DOHH2 (cell line): ENCODE measurements at regions not wholly inside any gene's neighbourhood (a gene's known extent, or its start where the extent isn't known, plus 50 kb on each side); places are given as distances from the start of the nearest gene placed in this dataset.
A peak's percentile ranks its signal among the peaks of the same experiment; 100 is the strongest.
"Not testable (repeated sequence)": the region's sequence is repeated elsewhere in the genome, so short reads cannot be mapped to it uniquely, and the experiment has no call there.

ENCODE experiments used
- H3F3A ChIP-seq: fragments of 200-600 bp; sonication (generic), shearing (Covaris generic); 2 replicates; pipeline ENCODE4 v1.6.0; 2016; ENCODE audit warnings: antibody characterized with exemption, mild to moderate bottlenecking; ENCODE audit not compliant: control insufficient read depth, insufficient read depth
- H3K27ac ChIP-seq: fragments of 200-600 bp; sonication (generic); 2 replicates; pipeline ENCODE4 v1.5.1; 2014; ENCODE audit warnings: low read depth, mild to moderate bottlenecking, low read length, moderate library complexity
- H3K27me3 ChIP-seq: fragments of 200-600 bp; sonication (generic); 2 replicates; pipeline ENCODE4 v1.6.1; 2014; ENCODE audit warnings: mild to moderate bottlenecking, low read length, mixed read lengths; ENCODE audit not compliant: control insufficient read depth
- H3K36me3 ChIP-seq: fragments of 200-600 bp; sonication (generic); 2 replicates; pipeline ENCODE4 v1.6.1; 2014; ENCODE audit warnings: mild to moderate bottlenecking, low read length, moderate library complexity, mixed read lengths; ENCODE audit not compliant: control insufficient read depth
- H3K4me1 ChIP-seq: fragments of 200-600 bp; sonication (generic); 2 replicates; pipeline ENCODE4 v1.6.1; 2014; ENCODE audit warnings: mild to moderate bottlenecking, low read length, mixed read lengths; ENCODE audit not compliant: control insufficient read depth
- H3K4me2 ChIP-seq: fragments of 200-600 bp; sonication (generic); 2 replicates; pipeline ENCODE4 v1.6.0; 2014; ENCODE audit warnings: mild to moderate bottlenecking, low read length, moderate library complexity
- H3K4me3 ChIP-seq: fragments of 200-600 bp; sonication (generic); 2 replicates; pipeline ENCODE4 v1.5.1; 2014; ENCODE audit warnings: mild to moderate bottlenecking, low read length, mixed read lengths
- H3K79me2 ChIP-seq: fragments of 200-600 bp; sonication (generic); 2 replicates; pipeline ENCODE4 v1.6.1; 2014; ENCODE audit warnings: mild to moderate bottlenecking, low read length, mixed read lengths; ENCODE audit not compliant: control insufficient read depth
- H3K9me2 ChIP-seq: fragments of 200-600 bp; sonication (generic); replicated peaks from 2 replicates; pipeline ENCODE4 v1.6.1; 2014; ENCODE audit warnings: mild to moderate bottlenecking, low read length, mixed read lengths; ENCODE audit not compliant: control insufficient read depth
- H3K9me3 ChIP-seq: fragments of 200-600 bp; sonication (generic); 2 replicates; pipeline ENCODE4 v1.6.1; 2014; ENCODE audit warnings: antibody characterized with exemption, low read length, mixed read lengths; ENCODE audit not compliant: control insufficient read depth, insufficient read depth
- H4K20me1 ChIP-seq: fragments of 200-600 bp; sonication (generic); 2 replicates; pipeline ENCODE4 v1.6.0; 2014; ENCODE audit warnings: low read depth, mild to moderate bottlenecking, antibody characterized with exemption, low read length, moderate library complexity; ENCODE audit not compliant: control insufficient read depth, insufficient read depth
- EZH2phosphoT487 ChIP-seq: fragments of 200-600 bp; sonication (generic); IDR thresholded peaks from 2 replicates; pipeline ENCODE4 v1.6.1; 2017; ENCODE audit warnings: borderline replicate concordance, mild to moderate bottlenecking, antibody characterized with exemption, low read length, moderate library complexity, mixed read lengths
- TF ChIP-seq, protein P1 (sequence below): fragments of 200-600 bp; sonication (generic); IDR thresholded peaks from one replicate; pipeline ENCODE4 v1.5.1; 2014; ENCODE audit warnings: antibody characterized with exemption, mild to moderate bottlenecking, low read depth, low read length; ENCODE audit not compliant: poor library complexity, severe bottlenecking

DNA sequence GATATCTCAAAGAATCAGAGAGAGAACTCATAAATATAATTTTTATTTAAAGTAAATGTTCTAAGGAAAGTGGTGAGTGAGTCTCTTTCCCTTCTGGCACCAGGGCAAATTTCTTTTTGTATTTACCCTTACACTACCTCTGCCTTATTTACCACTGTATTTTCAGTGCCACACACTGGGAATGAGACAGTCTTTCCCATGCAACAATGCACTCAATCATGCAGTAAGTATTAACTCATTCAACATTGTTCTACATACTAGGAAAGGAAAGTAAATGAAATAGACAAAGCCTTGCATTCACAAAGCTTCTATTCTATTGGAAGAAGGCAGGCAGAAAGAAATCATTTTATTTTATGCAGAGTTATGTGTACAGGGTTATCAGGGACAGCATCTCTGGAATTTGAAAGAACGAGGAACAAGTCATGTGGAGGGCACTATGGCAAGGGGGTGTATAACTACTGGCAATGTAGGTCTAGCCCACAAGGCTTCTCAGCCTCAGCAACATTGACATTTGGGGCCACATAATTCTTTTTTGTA, 129.8 kb upstream of the PRDX6 start:
- no peak overlapping the region for H3K4me2 ChIP-seq
- no peak for TF ChIP-seq EZH2phosphoT487
- TF ChIP-seq, protein P1, sequence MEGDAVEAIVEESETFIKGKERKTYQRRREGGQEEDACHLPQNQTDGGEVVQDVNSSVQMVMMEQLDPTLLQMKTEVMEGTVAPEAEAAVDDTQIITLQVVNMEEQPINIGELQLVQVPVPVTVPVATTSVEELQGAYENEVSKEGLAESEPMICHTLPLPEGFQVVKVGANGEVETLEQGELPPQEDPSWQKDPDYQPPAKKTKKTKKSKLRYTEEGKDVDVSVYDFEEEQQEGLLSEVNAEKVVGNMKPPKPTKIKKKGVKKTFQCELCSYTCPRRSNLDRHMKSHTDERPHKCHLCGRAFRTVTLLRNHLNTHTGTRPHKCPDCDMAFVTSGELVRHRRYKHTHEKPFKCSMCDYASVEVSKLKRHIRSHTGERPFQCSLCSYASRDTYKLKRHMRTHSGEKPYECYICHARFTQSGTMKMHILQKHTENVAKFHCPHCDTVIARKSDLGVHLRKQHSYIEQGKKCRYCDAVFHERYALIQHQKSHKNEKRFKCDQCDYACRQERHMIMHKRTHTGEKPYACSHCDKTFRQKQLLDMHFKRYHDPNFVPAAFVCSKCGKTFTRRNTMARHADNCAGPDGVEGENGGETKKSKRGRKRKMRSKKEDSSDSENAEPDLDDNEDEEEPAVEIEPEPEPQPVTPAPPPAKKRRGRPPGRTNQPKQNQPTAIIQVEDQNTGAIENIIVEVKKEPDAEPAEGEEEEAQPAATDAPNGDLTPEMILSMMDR: no peak
- no peaks in the 10 kb centered on the region for H4K20me1 ChIP-seq

DNA sequence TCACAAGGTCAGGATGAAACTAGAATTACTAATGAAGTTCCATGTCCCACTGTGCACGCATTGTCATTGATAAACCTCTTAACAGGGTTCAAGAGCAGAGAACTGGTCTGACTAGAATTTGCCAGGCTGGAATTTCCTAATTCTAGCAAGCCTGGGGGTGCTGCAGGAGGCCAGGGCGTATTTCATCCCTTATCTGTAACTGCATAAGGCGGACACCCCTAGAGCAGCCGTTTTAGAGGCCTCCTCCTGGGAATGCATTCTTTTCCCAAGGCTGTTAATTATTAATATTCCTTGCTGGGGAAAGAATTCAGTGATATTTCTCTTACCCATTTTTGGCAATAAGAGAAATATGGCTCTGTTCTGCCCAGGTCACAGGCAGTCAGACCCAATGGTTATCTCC, 124.5 kb upstream of the PRDX6 start:
- H3K4me3 ChIP-seq, H3K9me2 ChIP-seq, H3K36me3 ChIP-seq, H3K4me2 ChIP-seq, H3K79me2 ChIP-seq, H4K20me1 ChIP-seq, H3K27ac ChIP-seq, H3F3A ChIP-seq, H3K27me3 ChIP-seq: not testable (repeated sequence)
- Histone ChIP-seq H3K9me3 (peaks cover 16% of the 10 kb centered on the region; the same call in 1 of the 2 replicates), H3K4me1 (peaks cover 26% of the 10 kb centered on the region)

More for the DNA sequence above, 129.8 kb upstream of the PRDX6 start:
- no peaks in the 10 kb centered on the region for H3K36me3 ChIP-seq
- H3K9me2 ChIP-seq: no peaks in the 10 kb centered on the region
- H3K27me3 ChIP-seq: no peaks in the 10 kb centered on the region
- H3F3A ChIP-seq: no peaks in the 10 kb centered on the region
- no peaks in the 10 kb centered on the region for H3K79me2 ChIP-seq
- peaks cover 7% of the 10 kb centered on the region; the same call in 1 of the 2 replicates for H3K9me3 ChIP-seq
- no peak overlapping the region for H3K4me3 ChIP-seq
- no peak overlapping the region for H3K27ac ChIP-seq
- peaks cover 11% of the 10 kb centered on the region for H3K4me1 ChIP-seq

DNA sequence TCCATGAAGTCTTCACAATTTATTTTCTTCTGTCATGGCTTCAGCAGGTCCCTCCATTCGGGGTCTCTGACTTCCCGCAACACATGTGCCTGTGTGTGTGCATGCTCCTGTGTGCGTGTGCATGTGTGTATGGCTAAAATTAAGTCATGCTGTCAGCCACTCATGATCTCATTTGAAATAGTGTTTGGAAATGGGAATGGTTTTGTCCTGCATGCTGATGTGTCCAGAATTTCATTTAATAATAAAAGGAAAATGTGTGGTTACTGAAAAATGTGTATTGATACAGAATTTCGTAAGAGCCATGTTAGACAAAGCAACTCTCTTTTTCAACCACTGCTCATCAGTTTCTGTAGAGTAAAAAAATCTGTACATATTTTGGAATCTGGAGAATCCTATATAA, 123.8 kb upstream of the PRDX6 start:
- peaks cover 26% of the 10 kb centered on the region for H3K4me1 ChIP-seq
- H3F3A ChIP-seq: no peaks in the 10 kb centered on the region
- H3K27me3 ChIP-seq: no peaks in the 10 kb centered on the region
- H3K36me3 ChIP-seq: no peaks in the 10 kb centered on the region
- no peak overlapping the region for H3K4me2 ChIP-seq
- no peaks in the 10 kb centered on the region for H3K9me2 ChIP-seq
- H3K79me2 ChIP-seq: no peaks in the 10 kb centered on the region
- H3K9me3 ChIP-seq: peaks cover 16% of the 10 kb centered on the region; the same call in 1 of the 2 replicates
- TF ChIP-seq, protein P1: no peak
- TF ChIP-seq EZH2phosphoT487: no peak
- H3K27ac ChIP-seq: no peak overlapping the region
- no peak overlapping the region for H3K4me3 ChIP-seq
- H4K20me1 ChIP-seq: no peaks in the 10 kb centered on the region

DNA sequence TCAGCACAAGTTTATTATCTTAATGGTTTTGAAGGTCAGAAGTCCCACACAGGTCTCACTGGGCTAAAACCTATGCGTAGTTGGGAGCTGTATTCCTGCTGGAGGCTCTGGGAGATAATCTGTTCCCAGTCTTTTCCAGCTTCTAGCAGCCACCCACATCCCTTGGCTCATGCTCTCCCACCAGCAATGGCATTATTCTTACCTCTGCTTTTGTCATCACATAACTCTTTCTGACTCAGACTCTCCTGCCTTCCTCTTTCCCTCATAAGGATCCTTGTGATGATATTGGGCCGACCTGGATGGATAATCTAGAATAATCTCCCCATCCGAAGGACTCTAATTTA, 122.2 kb upstream of the PRDX6 start:
- H3K4me2 ChIP-seq: peak overlapping the region; percentile 22
- H3K36me3 ChIP-seq: no peaks in the 10 kb centered on the region
- H3K4me3 ChIP-seq: no peak overlapping the region
- no peaks in the 10 kb centered on the region for H3K79me2 ChIP-seq
- no peak overlapping the region for H3K27ac ChIP-seq
- no peaks in the 10 kb centered on the region for H3F3A ChIP-seq
- TF ChIP-seq EZH2phosphoT487: no peak
- TF ChIP-seq, protein P1: no peak
- H3K27me3 ChIP-seq: no peaks in the 10 kb centered on the region
- H3K4me1 ChIP-seq: peaks cover 26% of the 10 kb centered on the region
- peaks cover 16% of the 10 kb centered on the region; the same call in 1 of the 2 replicates for H3K9me3 ChIP-seq
- no peaks in the 10 kb centered on the region for H3K9me2 ChIP-seq
- H4K20me1 ChIP-seq: no peaks in the 10 kb centered on the region
